ENCODE measurements at regions not wholly inside any gene's neighbourhood (a gene's known extent, or its start where the extent isn't known, plus 50 kb on each side); places are given as distances from the start of the nearest gene placed in this dataset. TPM values are rescaled to one million over a fixed set of nuclear protein-coding genes. Genes with fewer than 3 reads are reported as not detected.

GRCh38 chr7:155862123-155862892 is 50.0 kb upstream of the SHH start:
- DNase-seq (ENCODE audit: low read depth), result no peak

Small RNA genes in the stretch of these regions (small RNA-seq; reads per million reads assigned to genes)
- gene AC093813.1 (not detected), gene RF00019 (not detected)
